Peyer's patch (tissue), 4 donors: ENCODE measurements at regions not wholly inside any gene's neighbourhood (a gene's known extent, or its start where the extent isn't known, plus 50 kb on each side); places are given as distances from the start of the nearest gene placed in this dataset.

ENCODE experiments used
- POLR2A ChIP-seq, 2 donors: fragments of 450-650 bp; IDR thresholded peaks; one replicate each; pipeline ENCODE4 v1.5.1; 2017; ENCODE audit warnings: antibody characterized with exemption in 2 of 2, mild to moderate bottlenecking in 2 of 2, moderate library complexity in 2 of 2
- TF ChIP-seq, protein P1 (sequence below), 6 experiments: fragments of 450-650 bp in 4 of 6; fragments of 200-600 bp in 2 of 6; sonication (generic) in 1 of 6; IDR thresholded peaks; one replicate each; pipeline ENCODE4 v1.5.1; 2017 to 2019; ENCODE audit warnings: antibody characterized with exemption in 6 of 6, mild to moderate bottlenecking in 3 of 6, moderate library complexity in 1 of 6

DNA sequence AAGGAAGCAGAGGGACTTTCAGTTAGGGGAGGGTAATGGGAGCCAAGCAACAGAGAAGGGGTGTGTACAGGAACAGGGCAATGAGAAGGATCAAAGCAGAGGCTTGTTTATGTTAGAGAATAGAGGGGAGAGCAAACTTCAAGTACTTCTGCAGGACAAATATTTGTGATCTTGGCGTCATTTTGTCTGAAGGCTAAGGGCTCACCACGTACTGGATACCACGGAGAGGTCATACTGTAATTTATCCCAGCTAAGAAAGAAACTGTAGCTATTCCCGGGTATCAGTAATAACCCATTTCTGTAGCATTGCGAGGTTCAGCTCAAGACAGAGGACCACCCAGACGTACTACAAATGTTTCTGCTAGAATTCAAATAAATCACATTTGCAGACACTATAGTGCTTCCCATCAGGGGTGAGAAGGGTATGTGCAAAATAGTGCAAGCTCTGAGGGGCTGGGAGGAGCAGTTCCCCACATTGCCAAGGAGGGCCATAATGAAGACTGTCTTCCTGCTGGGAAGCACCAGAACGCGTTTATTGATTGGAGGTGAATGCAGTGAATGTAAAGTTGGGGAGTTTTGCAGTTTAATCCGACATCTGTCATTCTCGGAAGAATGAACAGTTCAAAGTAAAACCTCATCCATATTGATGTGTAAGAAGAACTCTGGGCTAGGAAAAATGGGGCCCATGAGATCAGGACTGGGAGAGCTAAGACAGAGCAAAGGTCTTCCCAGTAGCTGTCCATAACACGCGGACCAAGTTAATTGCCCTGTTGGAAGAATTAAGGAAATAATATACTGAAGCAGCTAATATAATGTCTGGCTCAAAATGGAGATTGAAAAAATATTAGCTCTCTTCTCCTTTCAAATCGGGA, 136.9 kb downstream of the RWDD3 start:
- TF ChIP-seq, protein P1, sequence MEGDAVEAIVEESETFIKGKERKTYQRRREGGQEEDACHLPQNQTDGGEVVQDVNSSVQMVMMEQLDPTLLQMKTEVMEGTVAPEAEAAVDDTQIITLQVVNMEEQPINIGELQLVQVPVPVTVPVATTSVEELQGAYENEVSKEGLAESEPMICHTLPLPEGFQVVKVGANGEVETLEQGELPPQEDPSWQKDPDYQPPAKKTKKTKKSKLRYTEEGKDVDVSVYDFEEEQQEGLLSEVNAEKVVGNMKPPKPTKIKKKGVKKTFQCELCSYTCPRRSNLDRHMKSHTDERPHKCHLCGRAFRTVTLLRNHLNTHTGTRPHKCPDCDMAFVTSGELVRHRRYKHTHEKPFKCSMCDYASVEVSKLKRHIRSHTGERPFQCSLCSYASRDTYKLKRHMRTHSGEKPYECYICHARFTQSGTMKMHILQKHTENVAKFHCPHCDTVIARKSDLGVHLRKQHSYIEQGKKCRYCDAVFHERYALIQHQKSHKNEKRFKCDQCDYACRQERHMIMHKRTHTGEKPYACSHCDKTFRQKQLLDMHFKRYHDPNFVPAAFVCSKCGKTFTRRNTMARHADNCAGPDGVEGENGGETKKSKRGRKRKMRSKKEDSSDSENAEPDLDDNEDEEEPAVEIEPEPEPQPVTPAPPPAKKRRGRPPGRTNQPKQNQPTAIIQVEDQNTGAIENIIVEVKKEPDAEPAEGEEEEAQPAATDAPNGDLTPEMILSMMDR (IDR thresholded peaks at IDR 0.05): no peak
- TF ChIP-seq POLR2A (IDR thresholded peaks at IDR 0.05): no peak
